SJSA1 (cell line): ENCODE measurements at regions not wholly inside any gene's neighbourhood (a gene's known extent, or its start where the extent isn't known, plus 50 kb on each side); places are given as distances from the start of the nearest gene placed in this dataset.
"Not testable (repeated sequence)": the region's sequence is repeated elsewhere in the genome, so short reads cannot be mapped to it uniquely, and the experiment has no call there.

Experiments used
- DNase-seq, 2 experiments: peaks; one replicate each; pipeline ENCODE4 v3.0.0-alpha.2; 2015 to 2020; ENCODE audit warnings: low spot score in 2 of 2, low read depth in 1 of 2
- H3K27ac ChIP-seq: fragments of 250-450 bp; sonication (Bioruptor Pico); 2 replicates; pipeline ENCODE4 v1.5.1; 2020; ENCODE audit warnings: mild to moderate bottlenecking, moderate library complexity
- H3K27me3 ChIP-seq: fragments of 250-450 bp; sonication (Bioruptor Pico); replicated peaks from 2 replicates; pipeline ENCODE4 v1.5.1; 2020; ENCODE audit warnings: mild to moderate bottlenecking, moderate library complexity
- H3K36me3 ChIP-seq: fragments of 250-450 bp; sonication (Bioruptor Pico); 2 replicates; pipeline ENCODE4 v1.5.1; 2020; ENCODE audit warnings: mild to moderate bottlenecking
- H3K4me1 ChIP-seq: fragments of 250-450 bp; sonication (Bioruptor Pico); replicated peaks from 2 replicates; pipeline ENCODE4 v1.6.1; 2021; ENCODE audit warnings: mild to moderate bottlenecking
- H3K4me3 ChIP-seq: fragments of 250-450 bp; sonication (Bioruptor Pico); 2 replicates; pipeline ENCODE4 v1.5.1; 2020; ENCODE audit warnings: mild to moderate bottlenecking
- H3K9me3 ChIP-seq: fragments of 250-450 bp; sonication (Bioruptor Pico); replicated peaks from 2 replicates; pipeline ENCODE4 v1.5.1; 2020; ENCODE audit warnings: mild to moderate bottlenecking

DNA sequence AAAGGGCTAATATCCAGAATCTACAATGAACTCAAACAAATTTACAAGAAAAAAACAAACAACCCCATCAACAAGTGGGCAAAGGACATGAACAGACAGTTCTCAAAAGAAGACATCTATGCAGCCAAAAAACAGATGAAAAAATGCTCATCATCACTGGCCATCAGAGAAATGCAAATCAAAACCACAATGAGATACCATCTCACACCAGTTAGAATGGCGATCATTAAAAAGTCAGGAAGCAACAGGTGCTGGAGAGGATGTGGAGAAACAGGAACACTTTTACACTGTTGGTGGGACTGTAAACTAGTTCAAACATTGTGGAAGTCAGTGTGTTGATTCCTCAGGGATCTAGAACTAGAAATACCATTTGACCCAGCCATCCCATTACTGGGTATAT lies 295.0 kb downstream of the SH2D4B start:
- H3K9me3 ChIP-seq, DNase-seq, H3K4me3 ChIP-seq, H3K36me3 ChIP-seq, H3K4me1 ChIP-seq, H3K27ac ChIP-seq, H3K27me3 ChIP-seq: not testable (repeated sequence)

DNA sequence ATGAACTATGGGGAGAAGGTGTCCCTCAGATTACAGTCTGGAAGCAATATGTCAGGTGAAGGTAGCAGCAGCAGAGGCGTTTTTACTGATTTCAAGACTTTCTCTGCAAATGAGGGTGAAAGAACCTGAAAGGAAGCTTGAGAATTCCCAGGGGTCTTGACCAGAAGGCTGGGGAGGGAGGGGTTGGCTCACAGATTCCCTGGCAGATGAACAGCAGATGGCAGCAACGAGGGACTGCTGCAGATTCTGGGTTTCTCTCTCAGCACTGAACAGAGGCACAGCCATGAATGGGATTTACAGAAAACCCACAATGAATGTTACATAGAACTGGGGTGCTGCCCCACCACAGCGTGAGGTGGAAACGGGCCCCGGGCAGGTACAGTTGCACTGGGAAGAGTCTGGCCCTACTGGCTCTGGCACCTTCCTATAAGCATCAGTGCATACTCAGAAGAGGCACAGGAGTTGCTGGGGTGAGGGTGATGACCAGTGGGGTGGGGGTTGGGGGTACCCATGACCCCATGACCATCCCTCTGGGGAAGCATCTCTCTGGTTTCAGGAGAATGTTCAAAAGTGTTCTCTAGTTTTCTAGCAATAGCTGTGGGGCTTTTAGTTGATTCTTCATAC lies 317.8 kb downstream of the SH2D4B start:
- DNase-seq, result no peak
- Histone ChIP-seq H3K4me1 (no peaks in the 10 kb centered on the region), H3K36me3 (no peaks in the 10 kb centered on the region), H3K4me3 (no peak overlapping the region), H3K27ac (no peak overlapping the region), H3K9me3 (no peaks in the 10 kb centered on the region), H3K27me3 (no peaks in the 10 kb centered on the region)

DNA sequence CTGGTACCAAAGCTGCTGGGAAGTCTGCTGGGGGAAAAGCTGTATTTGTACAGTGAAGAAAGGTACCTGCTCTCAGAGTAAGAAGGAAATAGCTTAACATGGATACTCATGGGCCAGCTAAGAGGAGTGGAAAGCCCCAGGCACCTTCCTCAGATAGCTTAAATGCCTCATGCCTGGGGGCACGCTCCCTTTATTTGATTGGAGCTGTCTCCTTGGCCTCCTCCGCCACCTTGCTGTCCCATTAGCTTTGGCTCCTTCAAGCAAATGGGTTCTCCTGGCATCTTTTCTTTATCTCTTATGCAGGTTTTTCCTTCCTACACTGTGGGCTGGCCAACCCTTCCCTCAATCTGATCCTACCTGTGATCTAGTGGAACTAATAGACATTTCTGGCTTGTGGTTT lies 318.5 kb downstream of the SH2D4B start:
- no peak overlapping the region for H3K4me3 ChIP-seq
- no peaks in the 10 kb centered on the region for H3K4me1 ChIP-seq
- no peak overlapping the region for H3K27ac ChIP-seq
- no peaks in the 10 kb centered on the region for H3K27me3 ChIP-seq
- DNase-seq, result no peak
- no peaks in the 10 kb centered on the region for H3K36me3 ChIP-seq
- no peaks in the 10 kb centered on the region for H3K9me3 ChIP-seq

DNA sequence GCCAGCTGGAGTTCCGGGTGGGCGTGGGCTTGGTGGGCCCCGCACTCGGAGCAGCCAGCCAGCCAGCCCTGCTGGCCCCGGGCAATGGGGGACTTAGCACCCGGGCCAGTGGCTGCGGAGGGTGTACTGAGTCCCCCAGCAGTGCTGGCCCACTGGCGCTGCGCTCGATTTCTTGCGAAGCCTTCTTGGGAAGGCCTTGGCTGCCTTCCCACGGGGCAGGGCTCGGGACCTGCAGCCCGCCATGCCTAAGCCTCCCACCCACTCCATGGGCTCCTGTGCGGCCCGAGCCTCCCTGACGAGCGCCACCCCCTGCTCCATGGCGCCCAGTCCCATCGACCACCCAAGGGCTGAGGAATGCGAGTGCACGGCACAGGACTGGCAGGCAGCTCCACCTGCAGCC lies 321.6 kb downstream of the SH2D4B start:
- H3K4me1 ChIP-seq, H3K4me3 ChIP-seq, H3K27me3 ChIP-seq, H3K9me3 ChIP-seq, H3K27ac ChIP-seq, H3K36me3 ChIP-seq, DNase-seq: not testable (repeated sequence)

DNA sequence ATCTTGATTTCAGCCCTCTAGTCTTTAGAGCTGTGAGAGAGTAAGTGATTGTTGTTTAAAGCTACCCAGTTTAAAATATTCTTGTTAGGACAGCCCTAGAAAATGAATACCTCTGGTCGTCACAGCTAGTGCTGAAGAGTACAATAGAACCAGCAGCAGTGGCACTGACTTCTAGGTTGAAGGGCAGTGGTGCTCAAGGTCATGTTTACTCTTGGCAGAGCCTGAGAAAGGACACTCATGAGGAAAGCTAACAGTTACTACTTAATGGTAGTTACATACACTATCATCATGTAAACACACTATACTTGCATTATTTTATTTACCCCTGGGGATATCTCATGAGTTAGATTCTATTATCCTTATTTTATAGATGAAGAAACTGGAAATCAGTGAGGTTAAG lies 323.0 kb downstream of the SH2D4B start:
- H3K27me3 ChIP-seq, result no peaks in the 10 kb centered on the region
- H3K27ac ChIP-seq, result no peak overlapping the region
- no peak overlapping the region for H3K4me3 ChIP-seq
- no peaks in the 10 kb centered on the region for H3K9me3 ChIP-seq
- H3K4me1 ChIP-seq, result no peaks in the 10 kb centered on the region
- no peak for DNase-seq
- no peaks in the 10 kb centered on the region for H3K36me3 ChIP-seq

DNA sequence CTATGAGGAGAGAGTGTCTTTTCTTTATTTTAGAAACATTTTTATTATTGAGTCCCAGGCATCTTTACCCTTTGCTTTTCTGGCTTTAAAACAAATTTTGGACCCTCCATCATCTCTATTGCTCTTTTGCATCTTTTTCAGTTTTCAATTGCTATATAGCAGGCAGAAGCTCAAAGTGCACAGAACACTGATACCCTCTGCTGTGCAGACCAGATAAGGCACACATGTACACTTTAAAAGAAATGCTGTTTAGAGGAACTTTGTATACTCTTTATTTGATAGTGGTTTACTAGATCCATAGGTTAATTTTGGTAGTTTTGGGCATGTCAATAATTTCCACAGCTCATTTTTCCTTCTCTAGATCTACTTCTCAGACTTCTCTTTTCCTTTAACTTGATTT lies 324.2 kb downstream of the SH2D4B start:
- H3K27ac ChIP-seq, result no peak overlapping the region
- no peaks in the 10 kb centered on the region for H3K9me3 ChIP-seq
- no peaks in the 10 kb centered on the region for H3K27me3 ChIP-seq
- H3K4me1 ChIP-seq, result no peaks in the 10 kb centered on the region
- no peak overlapping the region for H3K4me3 ChIP-seq
- no peak for DNase-seq
- no peaks in the 10 kb centered on the region for H3K36me3 ChIP-seq

DNA sequence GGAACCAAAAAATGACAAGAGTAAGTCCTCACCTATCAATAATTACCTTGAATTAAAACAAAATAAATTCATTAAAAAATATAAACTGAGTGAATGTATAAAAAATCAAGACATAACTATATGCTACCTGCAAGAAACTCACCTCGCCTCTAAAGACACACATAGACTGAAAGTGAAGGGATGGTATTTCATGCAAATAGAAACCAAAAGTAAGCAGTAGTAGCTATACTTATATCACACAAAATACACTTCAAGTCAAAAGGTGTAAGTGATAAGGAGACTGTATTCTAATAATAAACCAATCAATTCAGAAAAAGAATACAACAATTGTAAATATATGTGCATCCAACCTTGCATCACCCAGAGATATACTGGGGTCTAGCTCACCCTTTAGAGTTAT lies 332.6 kb downstream of the SH2D4B start:
- Histone ChIP-seq H3K4me1 (no peaks in the 10 kb centered on the region), H3K4me3 (no peak overlapping the region), H3K27ac (no peak overlapping the region), H3K27me3 (no peaks in the 10 kb centered on the region), H3K9me3 (no peaks in the 10 kb centered on the region), H3K36me3 (no peaks in the 10 kb centered on the region)
- no peak for DNase-seq

DNA sequence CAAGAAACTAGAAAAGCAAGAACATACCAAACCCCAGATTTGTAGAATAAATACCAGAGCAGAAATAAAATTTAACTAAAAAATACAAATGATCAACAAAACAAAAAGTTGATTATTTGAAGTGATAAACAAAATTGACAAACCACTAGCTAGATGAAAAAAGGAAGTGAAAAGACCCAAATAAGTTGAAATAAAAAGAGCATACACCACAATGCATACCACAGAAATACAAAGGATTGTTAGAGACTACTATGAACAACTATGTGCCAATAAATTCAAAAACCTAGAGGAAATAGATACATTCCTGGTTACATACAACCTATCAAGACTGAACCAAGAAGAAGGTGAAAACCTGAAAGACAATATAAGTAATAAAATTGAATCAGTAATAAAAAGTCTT lies 333.4 kb downstream of the SH2D4B start:
- Histone ChIP-seq H3K27me3 (no peaks in the 10 kb centered on the region), H3K4me3 (no peak overlapping the region), H3K4me1 (no peaks in the 10 kb centered on the region), H3K27ac (no peak overlapping the region), H3K36me3 (no peaks in the 10 kb centered on the region), H3K9me3 (no peaks in the 10 kb centered on the region)
- no peak for DNase-seq

DNA sequence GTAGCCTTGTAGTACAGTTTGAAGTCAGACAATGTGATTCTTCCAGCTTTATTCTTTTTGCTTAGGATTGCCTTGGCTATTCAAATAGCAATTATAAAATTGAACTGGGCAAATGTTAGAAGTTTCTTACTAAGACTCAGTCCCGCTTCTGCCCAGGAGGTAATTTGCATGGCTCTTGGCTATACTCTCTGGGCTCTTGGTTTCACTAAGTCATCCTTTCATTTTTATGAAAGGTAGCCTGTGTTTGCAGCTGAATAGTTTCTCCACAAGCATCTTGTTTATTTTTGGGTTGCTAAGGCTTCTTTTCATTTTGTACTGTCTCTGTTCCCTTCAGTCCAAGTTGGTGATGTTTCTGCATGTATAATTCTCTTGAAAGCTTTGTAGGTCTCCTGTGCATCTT lies 340.6 kb downstream of the SH2D4B start:
- Histone ChIP-seq H3K27me3 (no peaks in the 10 kb centered on the region), H3K9me3 (no peaks in the 10 kb centered on the region), H3K4me3 (no peak overlapping the region), H3K36me3 (no peaks in the 10 kb centered on the region), H3K27ac (no peak overlapping the region), H3K4me1 (no peaks in the 10 kb centered on the region)
- DNase-seq, result no peak

DNA sequence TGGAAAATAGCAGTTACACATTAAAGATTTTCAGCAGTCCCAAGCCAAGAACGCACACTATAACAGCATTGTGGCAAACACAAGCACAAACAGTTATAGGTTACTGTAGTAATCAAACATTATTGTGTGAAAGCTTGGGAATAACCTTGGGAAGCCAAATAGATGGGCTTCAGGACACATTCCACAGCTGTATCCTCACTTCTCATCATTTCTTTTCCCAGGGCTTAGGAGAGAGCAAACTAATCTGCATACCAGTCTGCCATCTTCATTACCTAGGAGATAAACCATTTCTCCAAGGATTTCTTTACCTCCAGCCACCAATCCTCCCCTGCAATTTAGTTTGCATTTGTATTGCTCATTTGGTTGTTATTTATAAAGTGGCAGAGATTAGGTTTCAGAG lies 352.4 kb downstream of the SH2D4B start:
- DNase-seq, result no peak
- no peaks in the 10 kb centered on the region for H3K36me3 ChIP-seq

DNA sequence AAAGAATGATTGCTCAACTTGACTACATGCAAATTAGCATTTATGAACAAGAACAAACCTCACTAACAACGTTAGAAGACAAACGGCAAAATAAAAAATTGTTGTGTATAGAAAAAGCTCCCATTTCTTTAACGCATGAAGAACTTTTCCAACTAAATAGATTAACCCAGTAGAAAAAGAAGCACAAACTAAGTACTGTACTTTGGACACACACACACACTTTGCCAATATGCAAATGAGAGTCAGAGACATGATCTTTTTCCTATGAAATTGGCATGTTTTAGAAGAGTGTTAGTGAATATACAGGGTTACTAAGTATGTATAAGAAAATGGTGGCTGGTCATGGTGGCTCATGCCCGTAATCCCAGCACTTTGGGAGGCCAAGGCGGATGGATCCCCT lies 355.6 kb downstream of the SH2D4B start:
- Histone ChIP-seq H3K4me3 (no peak overlapping the region), H3K9me3 (no peaks in the 10 kb centered on the region), H3K4me1 (no peaks in the 10 kb centered on the region), H3K27me3 (no peaks in the 10 kb centered on the region), H3K36me3 (no peaks in the 10 kb centered on the region), H3K27ac (no peak overlapping the region)
- no peak for DNase-seq

More for the DNA sequence above, 352.4 kb downstream of the SH2D4B start:
- Histone ChIP-seq H3K9me3 (no peaks in the 10 kb centered on the region), H3K27ac (no peak overlapping the region), H3K27me3 (no peaks in the 10 kb centered on the region), H3K4me1 (no peaks in the 10 kb centered on the region), H3K4me3 (no peak overlapping the region)

DNA sequence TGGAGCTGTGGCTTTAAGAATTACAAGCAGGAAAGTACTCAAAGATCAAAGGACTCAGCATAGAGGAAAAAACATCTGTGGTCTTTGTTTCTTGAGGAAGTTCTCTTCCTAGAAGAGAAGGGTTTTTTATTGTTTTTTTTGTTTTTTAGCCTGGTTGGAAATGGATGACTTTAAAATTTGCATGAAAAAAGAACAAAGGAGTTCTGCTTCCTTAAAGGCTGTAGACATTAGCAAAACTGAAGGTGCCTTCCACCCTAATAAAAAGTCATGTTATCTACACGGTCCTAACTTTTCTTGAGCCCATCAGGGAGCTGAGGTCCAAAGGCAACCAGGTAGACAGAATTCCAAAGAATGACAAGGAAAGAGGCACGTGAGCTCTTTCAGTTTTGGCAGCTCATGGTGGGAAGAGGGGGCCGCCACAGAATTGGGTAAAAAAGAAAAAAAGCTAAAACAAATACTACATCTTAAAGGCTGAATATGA lies 356.6 kb downstream of the SH2D4B start:
- no peak for DNase-seq
- H3K4me1 ChIP-seq, result no peaks in the 10 kb centered on the region
- no peaks in the 10 kb centered on the region for H3K9me3 ChIP-seq
- no peaks in the 10 kb centered on the region for H3K27me3 ChIP-seq
- H3K4me3 ChIP-seq, result no peak overlapping the region
- no peak overlapping the region for H3K27ac ChIP-seq
- H3K36me3 ChIP-seq, result no peaks in the 10 kb centered on the region

DNA sequence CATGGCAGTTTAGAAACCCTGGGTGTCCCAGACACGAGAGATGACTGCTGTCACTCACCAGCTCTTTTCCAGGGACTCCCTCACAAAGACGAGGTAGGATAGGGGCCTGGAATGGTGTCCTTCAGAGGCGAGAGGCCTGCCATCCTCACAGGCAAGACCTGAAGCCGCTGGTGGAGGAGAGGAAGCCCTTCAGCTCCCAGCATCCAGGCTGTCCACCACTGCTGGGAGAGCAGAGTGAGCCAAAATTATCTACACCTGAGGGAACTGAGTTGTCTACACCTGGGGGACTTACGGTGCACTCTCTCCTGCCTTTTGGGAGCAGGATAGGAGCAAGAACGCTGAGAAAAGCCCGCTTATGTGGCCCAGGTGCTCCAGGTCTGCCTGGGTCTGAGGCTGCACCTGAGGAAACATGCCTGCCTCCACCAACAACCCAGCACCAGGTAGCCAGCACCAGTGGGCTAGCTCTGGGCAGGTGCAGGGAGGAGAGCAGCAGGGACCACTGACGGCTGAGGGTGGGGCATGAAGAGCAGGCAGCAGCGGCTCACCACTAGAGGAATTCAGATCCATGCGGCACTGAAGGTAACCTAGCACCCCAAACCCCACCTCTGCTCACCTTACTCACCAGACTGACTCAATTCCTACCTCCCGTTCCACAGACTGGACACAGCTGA lies 357.2 kb downstream of the SH2D4B start:
- Histone ChIP-seq H3K27me3 (no peaks in the 10 kb centered on the region), H3K9me3 (no peaks in the 10 kb centered on the region), H3K36me3 (no peaks in the 10 kb centered on the region), H3K4me1 (no peaks in the 10 kb centered on the region), H3K4me3 (no peak overlapping the region), H3K27ac (no peak overlapping the region)
- no peak for DNase-seq

DNA sequence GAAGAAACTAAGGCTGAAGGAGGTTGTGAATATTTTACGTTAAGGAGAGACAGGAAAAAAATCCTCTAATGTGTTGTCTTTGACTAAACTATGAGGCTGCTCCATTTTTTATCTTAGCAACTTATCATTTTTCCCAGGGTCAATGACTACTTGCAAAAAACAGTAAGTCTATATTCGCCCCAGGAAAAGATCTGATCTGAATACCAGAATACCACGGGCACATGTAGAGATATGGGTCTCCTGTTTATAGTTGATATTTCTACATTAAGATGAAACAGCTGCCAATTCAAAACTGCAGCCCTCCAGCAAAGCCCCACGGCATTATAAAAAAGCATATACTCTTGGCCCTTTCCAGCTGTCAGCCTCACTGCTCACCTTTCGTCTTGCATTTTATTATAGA lies 358.4 kb downstream of the SH2D4B start:
- no peaks in the 10 kb centered on the region for H3K4me1 ChIP-seq
- H3K4me3 ChIP-seq, result no peak overlapping the region
- H3K9me3 ChIP-seq, result no peaks in the 10 kb centered on the region
- no peak overlapping the region for H3K27ac ChIP-seq
- no peak for DNase-seq
- no peaks in the 10 kb centered on the region for H3K27me3 ChIP-seq
- no peaks in the 10 kb centered on the region for H3K36me3 ChIP-seq

DNA sequence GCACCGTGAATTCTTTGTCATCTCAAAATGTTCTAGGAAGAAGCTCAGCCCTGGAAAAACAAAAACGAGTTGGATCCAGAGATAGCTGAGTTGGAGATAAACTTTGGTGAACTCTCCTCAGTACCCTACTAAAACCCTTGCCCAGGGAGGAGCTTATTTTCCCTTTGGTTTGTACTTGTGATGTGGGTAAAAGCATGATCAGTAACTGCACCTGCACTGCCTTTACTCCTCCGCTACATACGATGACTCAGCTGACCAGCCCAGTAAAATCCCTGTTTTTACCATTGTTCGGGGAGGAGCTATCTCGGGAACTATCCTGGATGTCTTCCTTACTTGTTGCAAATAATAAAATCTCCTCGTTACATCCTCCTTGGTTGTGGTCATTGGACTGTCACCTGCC lies 359.3 kb downstream of the SH2D4B start:
- no peaks in the 10 kb centered on the region for H3K36me3 ChIP-seq
- no peaks in the 10 kb centered on the region for H3K4me1 ChIP-seq
- H3K27ac ChIP-seq, result no peak overlapping the region
- no peak for DNase-seq
- H3K4me3 ChIP-seq, result no peak overlapping the region
- H3K9me3 ChIP-seq, result no peaks in the 10 kb centered on the region
- no peaks in the 10 kb centered on the region for H3K27me3 ChIP-seq
